HG03469 (cell line): ENCODE measurements at regions not wholly inside any gene's neighbourhood (a gene's known extent, or its start where the extent isn't known, plus 50 kb on each side); places are given as distances from the start of the nearest gene placed in this dataset.
"Not testable (repeated sequence)": the region's sequence is repeated elsewhere in the genome, so short reads cannot be mapped to it uniquely, and the experiment has no call there.

Source experiments
- ATAC-seq: cut with Tn5 transposase; IDR thresholded peaks from one replicate; pipeline ENCODE4 v1.9.1; 2021; ENCODE audit warnings: mild to moderate bottlenecking, moderate library complexity, moderate number of reproducible peaks; ENCODE audit not compliant: unreplicated experiment

GRCh38 chr3:3476669-3477068 lies 297.2 kb upstream of the CRBN start:
- no peak for ATAC-seq

DNA sequence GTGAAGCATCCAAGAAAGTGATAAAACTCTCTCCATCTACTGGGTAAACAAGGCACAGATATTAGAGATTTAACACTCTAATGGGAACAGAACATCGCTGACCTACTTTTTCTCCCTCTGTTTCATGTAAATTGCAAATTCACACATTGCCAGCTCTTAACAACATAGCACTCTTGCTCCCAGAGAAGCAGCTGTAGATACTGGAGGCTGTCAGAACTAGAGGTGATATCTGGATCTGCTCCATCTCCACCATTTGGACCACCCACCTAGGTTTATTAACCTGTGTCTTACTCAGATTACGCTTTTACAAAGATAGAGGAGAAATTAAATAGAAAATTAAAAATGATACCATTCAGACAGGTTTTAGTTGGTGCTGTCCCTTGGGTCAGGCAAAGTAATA lies 289.1 kb upstream of the CRBN start:
- ATAC-seq: no peak

DNA sequence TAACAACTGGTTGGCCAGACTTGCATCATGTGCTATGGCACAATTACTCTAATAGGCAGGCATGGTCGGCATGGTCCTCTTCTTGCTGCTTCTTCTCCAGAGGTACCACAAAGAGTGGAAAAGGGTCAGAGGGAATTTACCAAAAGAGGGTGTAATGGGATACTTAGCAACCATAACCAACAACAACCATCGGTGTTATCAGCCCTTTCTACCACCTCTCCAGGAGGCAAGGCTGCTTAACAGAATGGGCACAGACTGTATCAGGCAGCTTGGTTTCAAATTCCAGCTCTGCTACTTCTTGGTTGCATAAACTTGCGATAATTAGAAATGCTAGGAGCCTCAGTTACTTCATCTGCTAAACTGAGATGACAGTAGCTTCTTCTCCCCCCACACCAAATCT lies 284.6 kb upstream of the CRBN start:
- no peak for ATAC-seq

GRCh38 chr3:3461317-3461716 lies 281.8 kb upstream of the CRBN start:
- ATAC-seq: no peak

DNA sequence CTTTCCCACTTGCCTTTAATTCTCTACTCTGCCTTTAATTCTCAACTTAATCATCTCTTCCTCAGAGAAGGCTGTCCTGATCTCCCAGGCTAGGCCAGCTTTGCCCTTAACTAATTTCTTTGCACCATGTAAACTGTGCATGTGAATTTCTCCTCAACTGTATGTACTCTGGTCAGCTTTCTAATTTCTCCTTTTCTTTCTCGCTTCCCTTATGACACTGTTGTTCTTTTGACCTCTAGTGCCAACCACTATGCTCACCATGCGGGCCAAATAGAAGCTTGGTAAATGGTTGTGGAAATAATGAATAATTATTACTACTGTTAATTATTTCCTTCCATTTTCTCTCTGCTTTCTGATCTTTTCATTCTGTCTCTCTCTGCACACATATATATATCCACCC lies 269.0 kb upstream of the CRBN start:
- no peak for ATAC-seq

DNA sequence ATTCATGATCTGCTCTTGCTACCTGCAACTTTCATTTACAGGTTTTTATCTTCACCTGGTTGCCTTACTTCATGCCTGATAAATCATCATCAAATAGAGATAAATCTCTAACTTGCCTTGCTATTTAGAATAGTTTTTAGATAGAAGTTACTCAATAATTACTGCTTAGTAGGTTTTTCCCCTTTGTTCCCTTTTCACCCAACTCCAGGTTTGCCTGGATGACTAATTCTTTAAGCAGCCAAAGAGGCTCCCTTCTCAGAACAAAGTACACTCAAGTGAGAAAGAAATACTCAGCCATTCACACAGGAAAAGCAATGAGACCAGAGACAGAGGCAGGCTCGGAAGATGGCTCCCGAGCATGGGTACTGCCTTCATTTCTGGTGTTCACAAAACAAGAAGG lies 268.1 kb upstream of the CRBN start:
- ATAC-seq: no peak

GRCh38 chr3:3446251-3446650 lies 266.8 kb upstream of the CRBN start:
- ATAC-seq: no peak

DNA sequence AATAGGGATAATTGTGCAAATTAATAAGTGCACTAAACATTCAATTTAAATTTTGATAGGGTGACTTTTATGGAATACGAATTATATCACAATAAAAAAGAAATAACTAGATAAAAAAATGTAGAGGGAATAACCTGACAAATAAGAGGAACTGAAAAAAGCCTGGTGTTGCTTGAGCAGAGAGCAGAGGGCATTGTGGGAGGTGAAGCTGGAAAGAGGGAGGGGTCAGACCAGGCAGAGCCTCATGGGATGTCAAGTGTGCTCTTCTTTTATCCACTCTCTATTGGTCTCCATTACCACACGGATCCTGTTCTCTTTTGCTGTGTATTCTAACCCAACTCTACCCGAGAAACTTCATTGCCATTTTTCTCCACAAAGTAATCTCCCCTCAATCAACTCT lies 264.0 kb upstream of the CRBN start:
- ATAC-seq: peak; percentile 65

- no peak for ATAC-seq
Observed at GRCh38 chr3:3433711-3434110, 254.2 kb upstream of the CRBN start.

- no peak for ATAC-seq
Observed at GRCh38 chr3:3429841-3430240, 250.3 kb upstream of the CRBN start.

- not testable (repeated sequence) for ATAC-seq
Observed at GRCh38 chr3:3407707-3408106, 228.2 kb upstream of the CRBN start.

DNA sequence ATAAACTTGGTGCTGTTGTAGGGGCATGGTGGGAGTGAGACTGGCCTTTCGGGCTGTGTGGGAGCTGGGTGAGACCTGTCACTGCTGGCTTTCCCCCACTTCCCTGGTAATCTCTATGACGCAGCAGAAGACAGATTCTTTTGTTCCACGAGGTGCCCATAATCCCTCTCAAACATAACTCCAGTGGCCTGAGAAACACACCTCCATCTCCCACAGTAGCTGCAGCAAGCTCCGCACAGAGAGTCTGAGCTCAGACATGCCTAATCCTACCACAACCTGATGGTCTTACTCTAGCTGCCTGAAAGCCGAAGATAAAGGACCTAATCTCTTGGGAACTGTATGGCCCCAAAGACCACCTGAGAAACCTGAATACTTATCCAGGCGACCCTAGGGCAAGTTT lies 225.6 kb upstream of the CRBN start:
- ATAC-seq: no peak

GRCh38 chr3:3403700-3404099 lies 224.2 kb upstream of the CRBN start:
- ATAC-seq: no peak

- no peak for ATAC-seq
Observed at GRCh38 chr3:3392946-3393345, 213.5 kb upstream of the CRBN start.

DNA sequence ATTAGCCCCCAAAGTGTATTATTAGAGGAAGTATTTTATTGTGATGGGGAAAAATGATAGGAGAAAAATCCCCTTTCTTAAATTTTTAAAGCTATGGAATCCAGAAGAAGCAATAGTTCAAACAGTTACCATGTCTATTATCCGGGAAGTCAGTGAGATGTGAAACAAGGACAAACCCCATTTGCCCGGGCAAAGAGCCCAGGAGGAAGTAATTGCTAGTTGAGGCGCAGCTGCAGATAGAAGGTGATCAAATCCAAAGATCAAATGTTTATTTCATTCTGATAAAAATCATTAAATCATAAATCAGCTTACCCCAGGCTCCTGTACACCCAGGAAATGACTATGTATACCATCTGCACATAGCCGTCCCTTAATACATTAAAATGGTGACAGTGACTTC lies 204.0 kb upstream of the CRBN start:
- ATAC-seq: no peak

DNA sequence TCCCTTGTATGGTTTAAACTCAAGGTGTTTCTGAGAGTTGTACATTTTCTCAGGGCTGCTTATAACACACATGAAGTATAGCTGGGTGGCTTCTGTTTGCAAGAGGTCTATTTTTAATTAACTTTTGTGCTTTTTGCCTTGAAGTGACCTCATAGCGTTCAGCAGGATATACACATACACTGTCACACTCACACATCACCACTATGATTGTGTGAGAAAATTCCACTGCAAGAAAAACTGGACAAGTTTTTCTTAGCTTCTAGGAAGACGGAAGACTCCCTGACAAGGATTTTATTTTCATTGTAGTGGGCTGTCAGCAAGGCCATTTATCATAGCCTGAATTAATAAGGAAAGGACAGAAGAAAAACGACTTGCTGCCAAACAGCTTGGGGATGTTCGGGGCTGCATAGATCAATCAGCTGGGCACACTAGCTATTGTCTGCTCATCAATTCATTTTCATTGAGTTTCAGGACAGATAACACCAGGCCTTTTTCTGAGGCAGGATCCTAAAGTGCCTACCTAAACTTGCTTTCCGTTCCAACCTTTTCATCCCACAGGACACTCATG lies 192.8 kb upstream of the CRBN start:
- ATAC-seq: no peak

GRCh38 chr3:3368306-3368705 lies 188.8 kb upstream of the CRBN start:
- no peak for ATAC-seq

GRCh38 chr3:3366386-3366785 lies 186.9 kb upstream of the CRBN start:
- ATAC-seq: no peak

DNA sequence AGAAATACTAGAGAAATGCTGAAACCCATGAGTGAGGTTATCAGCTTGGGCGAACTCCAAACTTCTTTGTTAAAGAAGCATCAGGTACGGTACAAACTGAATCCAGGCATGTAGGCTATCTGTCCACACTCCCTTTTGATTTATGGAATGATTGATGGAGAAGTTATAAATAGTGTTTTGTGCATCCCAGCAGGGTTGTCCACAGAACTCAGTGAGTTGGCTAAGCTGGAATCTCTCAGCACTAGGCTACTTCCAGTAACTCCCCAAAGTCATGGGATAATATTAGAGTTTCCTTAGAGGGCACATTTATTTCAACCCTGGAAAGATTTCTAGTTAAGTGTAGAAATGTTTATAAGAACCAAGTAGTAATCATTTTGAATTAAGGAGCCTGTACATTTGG lies 186.2 kb upstream of the CRBN start:
- no peak for ATAC-seq

DNA sequence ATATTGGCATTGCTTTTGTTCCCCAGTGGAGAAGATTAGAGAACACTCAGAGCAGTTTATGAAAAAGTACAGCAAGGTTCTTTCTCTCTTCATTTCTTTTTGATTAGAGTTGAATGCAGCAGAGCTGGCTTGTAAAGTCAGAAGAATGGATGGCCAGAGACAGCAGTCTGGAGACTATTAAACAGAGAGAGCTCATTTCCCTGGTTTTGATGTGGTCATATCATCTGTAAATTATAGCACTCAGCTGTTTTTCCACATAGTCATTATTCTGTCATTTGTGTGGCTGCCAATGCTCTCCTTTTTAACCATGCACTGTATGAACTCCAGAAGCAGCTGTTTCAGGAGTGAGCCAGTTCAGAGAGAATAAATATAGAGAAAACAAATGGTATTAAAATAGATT lies 177.4 kb upstream of the CRBN start:
- no peak for ATAC-seq

DNA sequence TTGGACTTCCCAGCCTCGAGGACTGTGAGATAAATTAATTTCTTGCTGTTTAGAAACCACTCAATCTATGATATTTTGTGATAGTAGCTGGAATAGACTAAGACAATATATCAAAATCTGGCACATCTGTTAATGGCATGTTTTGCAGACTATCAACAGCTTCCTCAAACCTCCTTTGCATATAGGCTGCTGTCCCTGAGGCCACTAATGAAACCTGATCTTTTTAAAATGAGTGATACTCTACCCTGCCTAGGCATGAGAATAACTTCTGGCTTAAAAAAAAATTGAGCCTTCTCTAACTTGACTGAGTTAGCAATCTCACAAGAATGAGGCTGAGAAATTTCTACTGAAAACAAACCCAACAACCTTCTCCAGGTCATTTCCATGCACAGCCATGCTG lies 176.0 kb upstream of the CRBN start:
- ATAC-seq: no peak

- ATAC-seq: peak; percentile 78
Observed at GRCh38 chr3:3353153-3353552, 173.7 kb upstream of the CRBN start.

DNA sequence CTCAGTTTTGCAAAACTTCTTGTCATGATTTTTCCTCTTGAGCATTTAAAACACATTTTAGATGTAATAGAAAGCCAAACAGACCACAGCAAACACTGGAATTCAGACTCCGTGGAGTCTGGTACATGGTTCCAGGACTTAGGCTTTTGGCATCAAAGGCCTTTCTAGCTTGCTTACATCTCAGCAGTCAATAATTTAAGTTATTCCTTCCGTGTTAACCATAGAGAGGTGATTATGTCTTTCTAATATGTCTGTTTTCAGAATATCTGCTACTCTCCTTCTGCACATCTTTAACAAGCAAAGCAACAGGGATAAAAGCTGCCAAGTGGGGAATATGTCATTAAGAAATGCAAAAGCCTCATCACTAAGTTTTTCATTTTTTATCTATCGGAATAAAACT lies 171.7 kb upstream of the CRBN start:
- ATAC-seq: no peak

DNA sequence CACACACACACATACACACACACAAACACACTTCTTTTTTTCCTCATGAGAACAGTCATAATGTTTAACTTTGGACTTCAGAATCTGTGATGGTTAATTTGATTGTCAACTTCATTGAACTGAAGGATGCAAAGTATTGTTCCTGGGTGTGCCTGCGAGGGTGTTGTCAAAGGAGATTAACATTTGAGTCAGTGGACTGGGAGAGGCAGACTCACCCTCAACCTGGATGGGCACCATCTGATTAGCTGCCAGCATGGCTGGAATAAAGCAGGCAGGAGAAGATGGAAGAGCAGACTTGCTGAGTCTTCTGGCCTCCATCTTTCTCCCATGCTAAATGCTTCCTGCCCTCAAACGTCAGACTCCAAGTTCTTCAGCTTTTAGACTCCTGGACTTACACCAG lies 167.6 kb upstream of the CRBN start:
- ATAC-seq: not testable (repeated sequence)
